HG02884 (cell line): ENCODE measurements at regions not wholly inside any gene's neighbourhood (a gene's known extent, or its start where the extent isn't known, plus 50 kb on each side); places are given as distances from the start of the nearest gene placed in this dataset.
"Not testable (repeated sequence)": the region's sequence is repeated elsewhere in the genome, so short reads cannot be mapped to it uniquely, and the experiment has no call there.

ENCODE experiments used
- ATAC-seq: cut with Tn5 transposase; IDR thresholded peaks from one replicate; pipeline ENCODE4 v1.9.1; 2021; ENCODE audit warnings: mild to moderate bottlenecking, moderate library complexity; ENCODE audit not compliant: unreplicated experiment

- ATAC-seq, result no peak
These were observed 967.7 kb upstream of the AMELY start for GRCh38 chrY:7879245-7879644.

GRCh38 chrY:7878719-7879118, 967.2 kb upstream of the AMELY start:
- ATAC-seq, result no peak

GRCh38 chrY:7877458-7877857, 965.9 kb upstream of the AMELY start:
- no peak for ATAC-seq

GRCh38 chrY:7874080-7874479, 962.5 kb upstream of the AMELY start:
- peak; percentile 72 for ATAC-seq

GRCh38 chrY:7871304-7871932, 959.9 kb upstream of the AMELY start:
- ATAC-seq, result no peak

- ATAC-seq, result no peak
These were observed 955.4 kb upstream of the AMELY start for GRCh38 chrY:7866976-7867375.

GRCh38 chrY:7860781-7861614, 949.4 kb upstream of the AMELY start:
- no peak for ATAC-seq

GRCh38 chrY:7850191-7850590, 938.6 kb upstream of the AMELY start:
- ATAC-seq, result no peak

- no peak for ATAC-seq
These were observed 934.2 kb upstream of the AMELY start for GRCh38 chrY:7845776-7846175.

- no peak for ATAC-seq
These were observed 925.5 kb upstream of the AMELY start for GRCh38 chrY:7837046-7837445.

- no peak for ATAC-seq
These were observed 924.8 kb upstream of the AMELY start for GRCh38 chrY:7836366-7836765.

GRCh38 chrY:7835416-7835815, 923.9 kb upstream of the AMELY start:
- no peak for ATAC-seq

GRCh38 chrY:7834284-7834683, 922.7 kb upstream of the AMELY start:
- no peak for ATAC-seq

GRCh38 chrY:7830881-7831280, 919.3 kb upstream of the AMELY start:
- not testable (repeated sequence) for ATAC-seq

- no peak for ATAC-seq
These were observed 915.0 kb upstream of the AMELY start for GRCh38 chrY:7826533-7826932.

- no peak for ATAC-seq
These were observed 914.3 kb upstream of the AMELY start for GRCh38 chrY:7825874-7826273.

GRCh38 chrY:7821295-7822035, 909.9 kb upstream of the AMELY start:
- no peak for ATAC-seq

GRCh38 chrY:7818924-7819323, 907.4 kb upstream of the AMELY start:
- no peak for ATAC-seq

- no peak for ATAC-seq
These were observed 905.0 kb upstream of the AMELY start for GRCh38 chrY:7816567-7816966.

GRCh38 chrY:7815921-7816320, 904.4 kb upstream of the AMELY start:
- no peak for ATAC-seq

GRCh38 chrY:7815285-7815684, 903.7 kb upstream of the AMELY start:
- no peak for ATAC-seq

GRCh38 chrY:7814361-7814760, 902.8 kb upstream of the AMELY start:
- ATAC-seq, result no peak
